Activated naive CD4-positive, alpha-beta T cell treated with anti-CD3 and anti-CD28 coated beads, Interleukin-2, amount 10 ng/mL, durations not matched to agents 7 days and 5 days (primary cell): ENCODE measurements at regions not wholly inside any gene's neighbourhood (a gene's known extent, or its start where the extent isn't known, plus 50 kb on each side); places are given as distances from the start of the nearest gene placed in this dataset.
"Not testable (repeated sequence)": the region's sequence is repeated elsewhere in the genome, so short reads cannot be mapped to it uniquely, and the experiment has no call there.

Source experiments
- CTCF ChIA-PET: fragments of 350-600 bp; sonication (Branson Sonifier 250); formaldehyde crosslinking; loops from one replicate; lab custom pipeline; 2021; ENCODE audit warnings: antibody characterized with exemption; lab: Charles Lee
- DNase-seq: peaks from one replicate; pipeline ENCODE4 v3.0.0-alpha.2; 2020
- H3K27ac Mint-ChIP-seq: one replicate; pipeline ENCODE4 v1.8.0; 2021; ENCODE audit warnings: mild to moderate bottlenecking, moderate library complexity, mixed read lengths
- H3K27me3 Mint-ChIP-seq: one replicate; pipeline ENCODE4 v1.8.0; 2021; ENCODE audit warnings: mild to moderate bottlenecking, mixed read lengths
- H3K36me3 Mint-ChIP-seq: one replicate; pipeline ENCODE4 v1.8.0; 2021; ENCODE audit warnings: mixed read lengths
- H3K4me1 Mint-ChIP-seq: one replicate; pipeline ENCODE4 v1.8.0; 2021; ENCODE audit warnings: mixed read lengths
- H3K4me3 Mint-ChIP-seq: one replicate; pipeline ENCODE4 v1.8.0; 2021; ENCODE audit warnings: mild to moderate bottlenecking, moderate library complexity, mixed read lengths
- H3K9me3 Mint-ChIP-seq: one replicate; pipeline ENCODE4 v1.8.0; 2021; ENCODE audit warnings: mixed read lengths

DNA sequence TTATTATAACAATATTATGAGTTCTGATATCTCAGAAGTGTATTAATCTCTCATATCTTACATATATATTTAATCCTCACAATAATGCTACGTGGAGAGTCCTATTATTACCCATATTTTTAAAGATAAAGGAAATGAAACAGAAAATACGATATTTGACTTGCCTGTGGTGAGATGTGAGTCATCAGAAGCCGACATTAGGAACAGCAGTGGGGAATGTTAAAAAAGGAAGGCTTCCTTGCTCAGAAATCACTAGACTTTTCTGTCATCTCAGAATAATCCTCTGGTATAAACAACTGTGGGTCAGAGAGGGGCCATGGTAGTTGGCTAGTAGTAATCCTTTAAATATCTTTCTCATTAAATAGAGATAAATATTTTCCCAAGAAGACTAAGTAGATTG, 402.3 kb upstream of the PCDH15 start:
- no peaks in the 10 kb centered on the region for H3K36me3 Mint-ChIP-seq
- CTCF ChIA-PET = no interaction called here
- no peak for DNase-seq
- H3K27ac Mint-ChIP-seq = no peak overlapping the region
- no peaks in the 10 kb centered on the region for H3K4me1 Mint-ChIP-seq
- H3K4me3 Mint-ChIP-seq = no peak overlapping the region
- peaks cover 18% of the 10 kb centered on the region for H3K9me3 Mint-ChIP-seq
- H3K27me3 Mint-ChIP-seq = no peaks in the 10 kb centered on the region

DNA sequence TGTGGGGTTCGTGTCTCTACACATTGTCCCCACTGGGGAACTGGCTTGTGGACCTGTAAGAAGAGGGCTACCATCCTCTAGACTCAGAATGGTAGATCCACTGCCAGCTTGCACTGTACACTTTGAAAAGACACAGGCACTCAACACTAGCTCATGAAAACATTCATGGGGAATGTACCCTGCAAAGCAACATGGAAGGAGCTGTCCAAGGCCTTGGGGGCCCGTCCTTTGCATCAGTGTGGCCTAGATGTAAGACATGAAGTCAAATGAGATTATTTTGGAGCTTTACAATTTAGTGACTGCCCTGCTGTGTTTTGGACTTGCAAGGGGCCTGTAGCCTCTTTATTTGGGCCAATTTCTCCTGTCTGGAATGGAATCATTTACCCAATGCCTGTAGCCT, 399.0 kb upstream of the PCDH15 start:
- CTCF ChIA-PET = no interaction called here
- H3K4me3 Mint-ChIP-seq = no peak overlapping the region
- no peak for DNase-seq
- H3K36me3 Mint-ChIP-seq = no peaks in the 10 kb centered on the region
- no peaks in the 10 kb centered on the region for H3K4me1 Mint-ChIP-seq
- H3K27ac Mint-ChIP-seq = no peak overlapping the region
- H3K27me3 Mint-ChIP-seq = no peaks in the 10 kb centered on the region
- peaks cover 15% of the 10 kb centered on the region for H3K9me3 Mint-ChIP-seq

DNA sequence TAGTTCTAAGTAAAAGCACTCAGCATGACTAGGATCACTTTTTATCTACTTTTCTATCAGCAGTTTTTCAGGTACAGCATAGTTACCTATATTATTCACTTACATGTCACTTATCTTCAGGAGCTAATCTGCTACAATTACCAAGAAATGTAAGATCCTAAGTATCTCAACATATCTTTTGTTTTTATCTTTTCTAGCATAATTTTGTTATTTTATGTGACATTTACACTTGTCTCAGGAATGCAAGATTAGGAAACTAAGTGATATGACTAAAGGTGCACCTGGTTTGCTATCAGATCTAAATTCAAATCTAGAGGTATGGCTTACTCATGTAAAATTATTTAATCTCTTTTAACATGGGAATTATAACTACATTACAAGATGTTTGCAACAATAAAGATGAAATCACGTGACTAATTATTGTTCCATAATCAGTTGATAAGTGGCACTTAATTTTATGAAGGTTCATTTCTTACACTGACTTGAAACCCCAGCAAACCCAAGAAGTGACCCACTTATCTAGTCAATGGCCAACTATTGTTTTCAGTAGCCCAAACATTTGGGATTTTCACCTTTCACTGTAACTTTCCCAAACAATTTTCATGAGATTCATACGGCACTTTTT, 390.3 kb upstream of the PCDH15 start:
- Mint-ChIP-seq H3K36me3 (no peaks in the 10 kb centered on the region), H3K27me3 (no peaks in the 10 kb centered on the region), H3K4me1 (no peaks in the 10 kb centered on the region), H3K9me3 (no peaks in the 10 kb centered on the region), H3K27ac (no peak overlapping the region), H3K4me3 (no peak overlapping the region)
- CTCF ChIA-PET = no interaction called here
- DNase-seq = no peak

DNA sequence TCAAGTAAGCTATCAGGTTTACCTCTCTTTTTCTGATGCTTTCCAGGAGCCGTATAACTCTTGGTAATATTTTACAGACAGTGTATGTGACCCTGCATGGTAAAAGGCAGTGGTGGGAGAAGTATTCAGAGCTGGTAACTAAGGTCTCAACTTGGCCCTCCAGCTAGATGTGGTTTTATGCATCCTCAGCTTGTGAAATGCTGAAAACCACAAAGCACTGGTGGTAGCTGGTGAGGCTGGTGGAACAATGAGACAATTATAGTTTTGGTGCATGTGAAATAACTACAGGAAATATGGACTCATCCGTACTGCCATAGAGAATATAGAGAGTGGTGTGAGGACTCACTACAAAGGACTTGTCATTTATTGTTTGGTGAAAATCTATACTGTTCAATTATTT, 383.0 kb upstream of the PCDH15 start:
- no peak for DNase-seq
- Mint-ChIP-seq H3K4me3 (no peak overlapping the region), H3K27me3 (no peaks in the 10 kb centered on the region), H3K4me1 (no peaks in the 10 kb centered on the region), H3K36me3 (no peaks in the 10 kb centered on the region), H3K27ac (no peak overlapping the region), H3K9me3 (peaks cover 5% of the 10 kb centered on the region)
- CTCF ChIA-PET = no interaction called here

DNA sequence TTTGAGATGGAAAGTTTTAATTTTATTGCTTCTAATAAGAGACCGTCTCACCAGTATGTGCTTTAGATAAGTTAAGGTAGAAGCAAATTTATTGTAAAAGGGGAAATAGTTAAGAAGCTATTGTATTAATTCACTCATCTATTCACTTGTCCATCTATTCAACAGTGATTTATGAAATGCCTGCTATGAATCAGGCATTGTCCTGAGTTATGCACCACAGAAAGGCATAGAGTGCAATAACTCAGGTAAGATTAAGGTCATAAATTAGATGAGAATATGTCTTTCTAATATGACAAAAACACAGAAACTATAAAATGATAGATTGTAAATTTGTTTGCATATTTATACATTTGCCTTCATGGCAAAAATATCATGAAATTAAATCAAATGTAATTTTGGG, 379.3 kb upstream of the PCDH15 start:
- no peak overlapping the region for H3K4me3 Mint-ChIP-seq
- CTCF ChIA-PET = no interaction called here

DNA sequence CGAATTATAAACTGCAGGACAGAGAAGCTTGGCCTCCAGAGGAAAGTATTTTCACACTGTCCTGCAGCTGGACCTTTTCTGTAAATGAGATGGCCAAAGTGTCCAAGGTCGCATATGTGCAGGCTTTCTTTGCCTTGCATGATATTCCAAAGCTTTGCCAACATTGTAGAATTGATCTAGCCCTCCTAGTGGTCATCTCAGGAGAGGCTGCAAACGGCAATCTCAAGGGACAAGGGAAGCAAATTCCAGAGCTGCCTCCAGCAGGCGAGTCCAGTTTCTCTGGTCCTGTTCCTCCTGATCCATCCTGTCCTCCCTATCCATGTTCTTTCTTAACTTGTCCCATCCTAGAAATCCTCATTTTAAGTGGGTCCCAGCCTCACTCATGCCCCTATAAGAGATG, 373.4 kb upstream of the PCDH15 start:
- Mint-ChIP-seq H3K27me3 (no peaks in the 10 kb centered on the region), H3K4me3 (no peak overlapping the region), H3K9me3 (peaks cover 6% of the 10 kb centered on the region), H3K4me1 (no peaks in the 10 kb centered on the region), H3K36me3 (no peaks in the 10 kb centered on the region), H3K27ac (no peak overlapping the region)
- CTCF ChIA-PET = no interaction called here
- DNase-seq = no peak

More for the DNA sequence above, 379.3 kb upstream of the PCDH15 start:
- DNase-seq = no peak
- H3K36me3 Mint-ChIP-seq = no peaks in the 10 kb centered on the region
- H3K4me1 Mint-ChIP-seq = no peaks in the 10 kb centered on the region
- H3K27me3 Mint-ChIP-seq = no peaks in the 10 kb centered on the region
- H3K9me3 Mint-ChIP-seq = peaks cover 9% of the 10 kb centered on the region
- H3K27ac Mint-ChIP-seq = no peak overlapping the region

DNA sequence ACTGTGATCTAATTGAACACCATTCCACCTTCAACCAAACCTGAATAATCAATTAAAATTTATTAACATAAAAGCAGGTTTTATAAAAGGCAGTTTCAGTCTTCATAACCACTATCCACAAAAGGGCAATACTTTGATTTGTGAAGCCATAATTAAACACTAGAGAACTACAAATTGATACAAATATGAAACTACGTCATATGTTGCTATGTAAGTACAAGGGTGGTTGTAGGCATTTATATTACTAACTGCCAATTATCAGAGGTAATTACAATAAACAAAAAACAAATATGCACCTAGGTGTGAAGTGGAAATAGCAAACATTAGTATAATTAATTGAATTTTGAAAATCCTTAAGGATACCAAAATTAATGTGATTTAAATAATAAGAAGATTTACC, 368.5 kb upstream of the PCDH15 start:
- H3K9me3 Mint-ChIP-seq = no peaks in the 10 kb centered on the region
- no peak overlapping the region for H3K4me3 Mint-ChIP-seq
- no peaks in the 10 kb centered on the region for H3K4me1 Mint-ChIP-seq
- H3K27me3 Mint-ChIP-seq = no peaks in the 10 kb centered on the region
- DNase-seq = no peak
- H3K36me3 Mint-ChIP-seq = no peaks in the 10 kb centered on the region
- CTCF ChIA-PET = no interaction called here
- no peak overlapping the region for H3K27ac Mint-ChIP-seq

DNA sequence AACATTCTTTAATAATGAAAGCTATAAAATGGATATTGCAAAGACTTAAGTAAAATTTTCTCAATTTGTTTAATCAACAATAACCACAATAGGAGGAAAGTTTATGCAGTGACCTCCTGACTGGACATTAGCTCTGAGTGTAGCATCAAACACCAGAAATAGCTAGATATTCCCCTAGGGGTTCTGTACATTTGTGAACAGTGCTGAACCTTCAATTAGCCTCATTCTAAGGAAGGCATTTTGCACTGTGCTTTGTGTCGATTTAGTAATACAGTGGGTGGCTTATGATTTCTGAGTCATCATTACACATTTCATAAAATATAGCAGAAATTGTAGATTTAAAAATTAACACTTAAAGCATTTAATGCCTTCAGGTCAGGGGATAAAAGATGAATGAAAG, 367.3 kb upstream of the PCDH15 start:
- Mint-ChIP-seq H3K4me1 (no peaks in the 10 kb centered on the region), H3K4me3 (no peak overlapping the region), H3K36me3 (no peaks in the 10 kb centered on the region), H3K27ac (no peak overlapping the region), H3K9me3 (no peaks in the 10 kb centered on the region), H3K27me3 (no peaks in the 10 kb centered on the region)
- no peak for DNase-seq
- CTCF ChIA-PET = no interaction called here

DNA sequence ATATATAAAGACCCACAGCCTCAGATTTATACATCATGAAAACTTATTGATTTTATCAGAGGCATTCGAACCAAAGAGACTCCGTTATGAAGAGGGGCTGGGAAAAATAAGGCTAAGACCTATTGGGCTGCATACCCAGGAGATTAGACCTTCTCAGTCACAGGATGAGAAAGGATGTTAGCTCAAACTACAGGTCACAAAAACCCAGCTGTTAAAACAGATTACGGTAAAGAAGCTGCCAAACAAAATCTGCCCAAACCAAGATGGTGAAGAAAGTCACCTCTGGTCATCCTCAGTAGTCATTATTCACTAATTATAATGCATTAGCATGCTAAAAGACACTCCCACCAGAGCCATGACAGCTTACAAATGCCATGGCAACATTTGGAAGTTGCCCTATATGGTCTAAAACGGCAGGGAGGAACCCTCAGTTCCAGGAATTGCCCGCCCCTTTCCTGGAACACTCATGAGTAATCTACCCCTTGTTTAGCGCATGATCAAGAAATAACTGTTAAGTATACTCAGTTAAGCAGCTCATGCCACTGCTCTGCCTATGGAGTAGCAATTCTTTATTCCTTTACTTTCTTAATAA, 362.5 kb upstream of the PCDH15 start:
- CTCF ChIA-PET = no interaction called here
- no peak for DNase-seq
- H3K36me3 Mint-ChIP-seq = no peaks in the 10 kb centered on the region

DNA sequence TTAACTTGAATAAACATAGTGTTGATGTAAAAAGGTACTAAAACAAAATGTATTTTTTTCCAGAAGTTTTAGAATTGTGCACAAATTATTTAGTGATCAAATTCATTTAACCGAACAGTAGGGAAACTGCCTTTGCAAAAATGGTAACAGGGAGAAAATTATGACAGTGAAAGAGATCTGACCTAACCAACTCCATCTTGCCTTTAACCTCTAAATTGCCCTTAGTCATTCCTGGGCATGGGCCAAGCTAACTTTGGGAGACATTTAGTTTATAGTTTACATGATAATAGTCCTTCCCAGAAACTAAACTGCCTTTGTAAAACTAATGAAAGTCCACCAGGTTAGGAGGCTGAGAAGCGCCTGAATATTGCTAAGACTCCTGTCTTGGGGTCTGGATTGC, 361.3 kb upstream of the PCDH15 start:
- H3K4me1 Mint-ChIP-seq, H3K4me3 Mint-ChIP-seq, H3K27ac Mint-ChIP-seq, H3K27me3 Mint-ChIP-seq, CTCF ChIA-PET, H3K9me3 Mint-ChIP-seq, H3K36me3 Mint-ChIP-seq, DNase-seq: not testable (repeated sequence)

More for the DNA sequence above, 362.5 kb upstream of the PCDH15 start:
- Mint-ChIP-seq H3K27me3 (no peaks in the 10 kb centered on the region), H3K9me3 (no peaks in the 10 kb centered on the region), H3K27ac (no peak overlapping the region), H3K4me1 (no peaks in the 10 kb centered on the region), H3K4me3 (no peak overlapping the region)

DNA sequence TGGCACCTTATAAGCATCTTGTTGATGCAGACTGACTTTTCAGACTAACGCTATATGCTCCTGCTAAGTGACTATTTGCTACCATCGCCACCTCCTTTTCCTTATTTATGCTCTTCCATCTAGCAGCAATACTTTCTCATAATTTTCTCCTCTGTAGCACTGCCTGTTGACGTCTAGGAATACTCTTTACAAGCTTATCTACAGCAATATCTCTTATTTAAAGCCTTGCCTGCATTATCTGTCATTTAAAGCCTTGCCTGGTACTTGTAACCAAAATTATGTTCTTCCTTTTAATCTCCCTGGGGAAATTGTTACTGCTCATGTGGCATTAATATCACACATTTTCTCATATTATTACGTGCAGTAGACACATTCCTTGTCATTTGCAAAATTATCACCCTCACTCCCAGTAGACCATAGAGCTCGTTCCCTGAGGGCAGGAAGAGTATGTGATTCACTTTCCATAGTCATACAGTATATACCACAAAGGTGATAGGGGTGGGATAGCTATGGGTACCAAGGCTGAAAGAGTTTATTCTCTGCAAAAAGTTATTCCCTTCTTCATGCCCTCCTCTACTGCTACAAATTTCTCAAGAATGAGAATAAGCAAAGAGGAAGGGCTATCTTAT, 359.7 kb upstream of the PCDH15 start:
- DNase-seq = no peak
- Mint-ChIP-seq H3K9me3 (no peaks in the 10 kb centered on the region), H3K27me3 (no peaks in the 10 kb centered on the region), H3K36me3 (no peaks in the 10 kb centered on the region), H3K4me1 (no peaks in the 10 kb centered on the region), H3K4me3 (no peak overlapping the region), H3K27ac (no peak overlapping the region)
- CTCF ChIA-PET = no interaction called here

DNA sequence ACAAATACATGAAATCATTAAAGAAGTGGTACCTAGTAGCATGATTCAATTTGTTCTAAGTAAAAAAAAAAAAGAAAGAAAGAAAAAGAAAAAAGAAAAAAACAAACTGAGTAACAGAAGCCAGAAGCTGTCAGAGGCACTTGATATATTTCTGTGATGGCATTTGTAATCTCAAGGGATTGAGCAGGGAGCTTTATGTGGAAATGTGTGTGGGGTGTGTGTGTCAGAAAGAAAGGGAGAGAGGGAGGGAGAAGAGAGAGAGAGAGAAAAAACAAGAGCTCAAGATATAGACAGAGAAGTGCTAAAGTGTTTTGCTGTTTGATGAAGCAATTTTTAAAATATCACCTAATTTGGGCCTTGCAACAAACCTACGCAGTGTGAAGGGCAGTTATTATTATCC, 357.6 kb upstream of the PCDH15 start:
- no peak overlapping the region for H3K4me3 Mint-ChIP-seq
- CTCF ChIA-PET = no interaction called here
- DNase-seq = no peak
- no peak overlapping the region for H3K27ac Mint-ChIP-seq
- H3K4me1 Mint-ChIP-seq = no peaks in the 10 kb centered on the region
- H3K36me3 Mint-ChIP-seq = no peaks in the 10 kb centered on the region
- no peaks in the 10 kb centered on the region for H3K27me3 Mint-ChIP-seq
- H3K9me3 Mint-ChIP-seq = no peaks in the 10 kb centered on the region

DNA sequence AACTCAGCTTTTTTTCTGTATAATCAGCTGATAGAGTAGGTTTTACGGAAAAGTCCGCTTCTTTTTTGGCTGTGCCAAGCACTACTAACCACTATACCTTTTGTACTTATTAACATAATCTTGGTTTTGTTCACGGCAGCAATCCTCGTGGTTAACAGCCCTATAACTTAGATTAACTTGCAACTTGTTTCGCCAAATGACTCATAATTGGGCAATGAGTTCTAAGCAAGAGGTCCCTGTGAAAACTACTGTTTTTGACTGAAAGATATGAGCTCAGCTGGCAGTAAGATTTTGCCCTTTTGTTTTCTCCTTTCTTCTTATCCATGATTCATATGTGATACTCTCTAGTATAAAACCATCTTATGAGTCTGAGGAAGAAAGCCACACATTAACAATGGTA, 345.0 kb upstream of the PCDH15 start:
- no peak for DNase-seq
- CTCF ChIA-PET = no interaction called here
- no peaks in the 10 kb centered on the region for H3K36me3 Mint-ChIP-seq
- H3K27ac Mint-ChIP-seq = no peak overlapping the region
- no peaks in the 10 kb centered on the region for H3K9me3 Mint-ChIP-seq
- H3K27me3 Mint-ChIP-seq = no peaks in the 10 kb centered on the region
- no peaks in the 10 kb centered on the region for H3K4me1 Mint-ChIP-seq
- no peak overlapping the region for H3K4me3 Mint-ChIP-seq

DNA sequence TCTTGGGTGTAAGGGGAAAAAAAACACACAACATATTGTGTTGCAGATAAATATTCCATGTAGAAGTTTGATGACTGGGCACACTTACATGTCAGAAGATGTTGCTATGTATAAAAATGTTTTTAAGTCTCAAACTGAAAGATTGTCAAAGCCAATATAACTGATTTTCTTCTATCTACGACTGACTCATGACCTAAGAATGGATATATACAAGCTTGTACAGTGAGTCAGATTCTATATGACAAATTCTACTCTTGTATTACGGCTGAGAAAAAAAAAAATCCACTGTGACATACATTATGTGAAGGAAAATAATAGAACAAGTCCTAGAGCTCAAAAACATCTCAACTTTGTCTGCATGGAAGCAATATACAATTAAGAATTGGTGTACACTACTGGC, 343.0 kb upstream of the PCDH15 start:
- Mint-ChIP-seq H3K4me3 (no peak overlapping the region), H3K27me3 (no peaks in the 10 kb centered on the region), H3K9me3 (no peaks in the 10 kb centered on the region), H3K4me1 (no peaks in the 10 kb centered on the region), H3K36me3 (no peaks in the 10 kb centered on the region), H3K27ac (no peak overlapping the region)
- CTCF ChIA-PET = no interaction called here
- no peak for DNase-seq

DNA sequence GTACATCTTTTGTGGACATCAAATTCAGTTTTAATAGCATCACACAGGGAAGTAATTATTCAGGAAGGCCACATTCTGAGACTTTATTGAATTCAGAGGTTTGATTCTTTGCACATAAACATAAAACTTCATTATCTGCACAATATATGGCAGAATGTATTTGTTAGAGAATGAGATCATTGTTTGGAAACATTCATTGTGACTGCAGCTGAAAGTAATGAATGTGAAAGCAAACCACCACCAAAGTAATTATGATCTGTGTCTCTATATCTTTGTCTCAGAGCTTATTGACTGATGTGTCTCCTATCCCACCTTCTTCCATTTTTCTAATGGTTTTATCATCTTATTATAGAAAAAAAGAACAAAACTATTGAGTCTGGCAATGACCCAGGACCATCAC, 340.9 kb upstream of the PCDH15 start:
- DNase-seq = no peak
- Mint-ChIP-seq H3K4me1 (no peaks in the 10 kb centered on the region), H3K27ac (no peak overlapping the region), H3K27me3 (no peaks in the 10 kb centered on the region), H3K9me3 (no peaks in the 10 kb centered on the region), H3K4me3 (no peak overlapping the region), H3K36me3 (no peaks in the 10 kb centered on the region)
- CTCF ChIA-PET = no interaction called here
